Activated naive CD4-positive, alpha-beta T cell treated with anti-CD3 and anti-CD28 coated beads, Interleukin-2, amount 10 ng/mL, durations not matched to agents 7 days and 5 days (primary cell): ENCODE measurements at regions not wholly inside any gene's neighbourhood (a gene's known extent, or its start where the extent isn't known, plus 50 kb on each side); places are given as distances from the start of the nearest gene placed in this dataset.
A peak's percentile ranks its signal among the peaks of the same experiment; 100 is the strongest.

Source experiments
- CTCF ChIA-PET: fragments of 350-600 bp; sonication (Branson Sonifier 250); formaldehyde crosslinking; loops from one replicate; lab custom pipeline; 2021; ENCODE audit warnings: antibody characterized with exemption; lab: Charles Lee
- DNase-seq: peaks from one replicate; pipeline ENCODE4 v3.0.0-alpha.2; 2020
- H3K27ac Mint-ChIP-seq: one replicate; pipeline ENCODE4 v1.8.0; 2021; ENCODE audit warnings: mild to moderate bottlenecking, moderate library complexity, mixed read lengths
- H3K27me3 Mint-ChIP-seq: one replicate; pipeline ENCODE4 v1.8.0; 2021; ENCODE audit warnings: mild to moderate bottlenecking, mixed read lengths
- H3K36me3 Mint-ChIP-seq: one replicate; pipeline ENCODE4 v1.8.0; 2021; ENCODE audit warnings: mixed read lengths
- H3K4me1 Mint-ChIP-seq: one replicate; pipeline ENCODE4 v1.8.0; 2021; ENCODE audit warnings: mixed read lengths
- H3K4me3 Mint-ChIP-seq: one replicate; pipeline ENCODE4 v1.8.0; 2021; ENCODE audit warnings: mild to moderate bottlenecking, moderate library complexity, mixed read lengths
- H3K9me3 Mint-ChIP-seq: one replicate; pipeline ENCODE4 v1.8.0; 2021; ENCODE audit warnings: mixed read lengths

DNA sequence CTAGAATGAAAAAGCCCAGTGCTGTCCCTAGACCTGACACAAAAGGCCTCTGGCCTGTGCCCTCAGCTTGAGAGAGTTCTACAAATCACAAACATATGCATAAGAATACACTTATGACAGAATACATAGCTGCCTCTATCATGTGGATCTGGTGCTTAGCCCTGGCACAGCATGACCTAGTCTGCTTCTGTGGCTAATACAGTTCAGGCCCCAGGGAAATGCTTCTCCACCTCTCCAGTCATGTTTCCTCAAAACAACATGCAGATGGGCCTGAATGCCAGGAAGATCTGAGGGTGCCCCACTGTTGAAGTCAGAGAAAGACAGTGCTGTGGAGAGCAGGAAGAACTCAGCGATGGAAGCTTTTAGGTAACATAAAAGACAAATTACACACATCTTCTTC is 231.9 kb upstream of the SALL1 start:
- no peak overlapping the region for H3K4me3 Mint-ChIP-seq
- no peaks in the 10 kb centered on the region for H3K27me3 Mint-ChIP-seq
- CTCF ChIA-PET: no interaction called here

DNA sequence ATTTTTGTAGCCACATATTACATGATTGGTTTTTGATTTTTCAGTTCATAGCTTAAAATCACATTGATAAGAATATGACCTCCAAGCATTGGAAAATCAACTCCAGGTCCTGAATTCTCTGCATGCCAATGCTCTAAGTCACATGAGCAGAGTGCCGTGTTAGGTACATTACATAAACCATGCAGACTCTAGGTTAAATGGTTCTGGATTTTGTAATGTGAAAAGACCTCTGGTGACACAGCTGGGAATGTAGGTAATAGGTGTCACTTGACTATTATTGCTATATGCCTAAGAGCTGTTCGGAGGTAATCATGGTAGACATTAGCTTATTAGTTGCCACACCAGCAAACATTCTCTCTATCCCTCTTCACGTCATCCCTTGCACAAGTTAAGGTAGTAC is 231.1 kb upstream of the SALL1 start:
- peaks cover 6% of the 10 kb centered on the region for H3K9me3 Mint-ChIP-seq
- no peaks in the 10 kb centered on the region for H3K4me1 Mint-ChIP-seq
- H3K4me3 Mint-ChIP-seq: no peak overlapping the region
- CTCF ChIA-PET: no interaction called here
- H3K36me3 Mint-ChIP-seq: no peaks in the 10 kb centered on the region
- no peak overlapping the region for H3K27ac Mint-ChIP-seq
- DNase-seq: no peak
- H3K27me3 Mint-ChIP-seq: no peaks in the 10 kb centered on the region

More for the DNA sequence above, 231.9 kb upstream of the SALL1 start:
- Mint-ChIP-seq H3K36me3 (no peaks in the 10 kb centered on the region), H3K27ac (no peak overlapping the region), H3K4me1 (no peaks in the 10 kb centered on the region), H3K9me3 (peaks cover 6% of the 10 kb centered on the region)
- no peak for DNase-seq

DNA sequence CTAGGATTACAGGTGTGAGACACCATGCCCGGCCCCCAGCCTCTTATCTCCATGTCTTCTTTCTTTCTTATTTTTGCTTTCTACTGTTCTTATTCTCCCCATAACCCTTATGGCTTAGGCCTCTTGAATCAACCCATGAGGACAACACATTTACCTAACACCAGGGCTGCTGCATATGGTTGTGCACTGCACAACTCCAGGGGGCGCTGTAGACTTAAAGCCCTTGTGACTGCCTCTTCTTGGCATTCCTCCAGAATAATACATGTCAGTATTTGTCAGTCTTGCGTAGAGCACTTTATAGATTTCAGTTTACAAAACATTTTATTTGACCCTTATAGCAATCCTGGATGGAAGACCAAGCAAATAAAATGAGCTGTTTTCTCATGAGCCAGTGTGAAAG is 225.0 kb upstream of the SALL1 start:
- no peaks in the 10 kb centered on the region for H3K36me3 Mint-ChIP-seq
- no peak overlapping the region for H3K4me3 Mint-ChIP-seq
- H3K27ac Mint-ChIP-seq: no peak overlapping the region
- no peaks in the 10 kb centered on the region for H3K27me3 Mint-ChIP-seq
- no peak for DNase-seq
- CTCF ChIA-PET: no interaction called here
- no peaks in the 10 kb centered on the region for H3K4me1 Mint-ChIP-seq
- peaks cover 2% of the 10 kb centered on the region for H3K9me3 Mint-ChIP-seq

DNA sequence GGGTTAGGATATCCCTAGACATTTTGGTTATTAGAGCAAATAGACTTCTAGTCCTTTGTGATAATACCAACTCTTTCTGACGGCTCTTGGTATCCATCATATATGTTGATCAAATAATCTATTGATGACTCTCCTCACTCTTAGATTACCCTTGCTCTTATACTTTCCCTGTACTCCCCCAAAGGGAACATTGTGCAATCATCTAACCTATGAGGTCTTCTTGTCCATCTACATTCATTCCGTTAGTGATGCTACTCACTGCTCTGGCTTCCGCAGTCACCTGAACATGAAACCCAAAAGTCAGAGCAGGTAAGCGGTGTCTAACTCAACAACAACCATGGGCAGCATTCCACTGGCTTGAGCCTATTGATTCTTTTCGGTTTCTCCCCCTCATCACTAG is 223.7 kb upstream of the SALL1 start:
- CTCF ChIA-PET: no interaction called here
- no peaks in the 10 kb centered on the region for H3K27me3 Mint-ChIP-seq
- no peak for DNase-seq
- peaks cover 2% of the 10 kb centered on the region for H3K9me3 Mint-ChIP-seq
- H3K27ac Mint-ChIP-seq: no peak overlapping the region
- H3K4me1 Mint-ChIP-seq: no peaks in the 10 kb centered on the region
- no peaks in the 10 kb centered on the region for H3K36me3 Mint-ChIP-seq
- no peak overlapping the region for H3K4me3 Mint-ChIP-seq

DNA sequence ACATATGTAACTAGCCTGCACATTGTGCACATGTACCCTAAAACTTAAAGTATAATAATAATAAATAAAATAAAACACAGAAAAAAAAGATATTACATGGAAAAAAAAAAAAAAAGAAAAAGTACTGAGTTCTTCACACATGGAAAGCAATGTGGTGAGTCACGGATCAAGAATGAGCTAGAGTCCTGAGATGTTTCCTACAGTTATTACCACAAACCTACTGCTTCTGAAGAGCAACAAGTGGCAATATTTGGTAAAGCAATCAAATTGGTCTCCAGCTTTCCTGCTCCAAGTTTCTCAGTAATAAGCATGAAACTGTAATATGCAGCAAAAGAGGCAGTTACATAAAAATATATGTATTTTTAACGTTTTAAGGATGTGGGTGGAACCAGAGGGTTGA is 223.3 kb upstream of the SALL1 start:
- H3K27ac Mint-ChIP-seq: no peak overlapping the region
- H3K36me3 Mint-ChIP-seq: no peaks in the 10 kb centered on the region
- peaks cover 3% of the 10 kb centered on the region for H3K9me3 Mint-ChIP-seq
- DNase-seq: no peak
- H3K27me3 Mint-ChIP-seq: no peaks in the 10 kb centered on the region
- no peaks in the 10 kb centered on the region for H3K4me1 Mint-ChIP-seq
- H3K4me3 Mint-ChIP-seq: no peak overlapping the region
- CTCF ChIA-PET: no interaction called here

DNA sequence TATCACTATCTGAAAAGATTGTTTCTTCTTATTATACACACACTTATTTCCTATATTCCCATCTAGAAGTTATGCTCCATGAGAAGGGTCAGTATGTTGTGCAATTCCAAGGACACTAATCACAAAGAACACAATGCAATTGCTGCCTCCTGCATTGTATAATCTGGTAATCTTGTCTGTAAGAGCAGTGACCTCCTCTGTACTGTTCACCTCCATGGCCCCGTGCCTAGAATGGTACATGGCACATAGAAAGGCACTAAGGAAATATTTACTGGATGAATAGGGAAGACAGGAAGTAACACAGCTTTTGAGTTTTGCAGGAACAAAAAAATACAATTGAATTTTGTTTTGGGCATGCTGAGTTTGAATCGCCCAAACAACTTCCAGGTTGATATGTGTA is 214.6 kb upstream of the SALL1 start:
- no peaks in the 10 kb centered on the region for H3K4me1 Mint-ChIP-seq
- H3K27ac Mint-ChIP-seq: no peak overlapping the region
- peaks cover 4% of the 10 kb centered on the region for H3K9me3 Mint-ChIP-seq
- no peaks in the 10 kb centered on the region for H3K27me3 Mint-ChIP-seq
- CTCF ChIA-PET: no interaction called here
- H3K36me3 Mint-ChIP-seq: no peaks in the 10 kb centered on the region
- DNase-seq: no peak
- no peak overlapping the region for H3K4me3 Mint-ChIP-seq

DNA sequence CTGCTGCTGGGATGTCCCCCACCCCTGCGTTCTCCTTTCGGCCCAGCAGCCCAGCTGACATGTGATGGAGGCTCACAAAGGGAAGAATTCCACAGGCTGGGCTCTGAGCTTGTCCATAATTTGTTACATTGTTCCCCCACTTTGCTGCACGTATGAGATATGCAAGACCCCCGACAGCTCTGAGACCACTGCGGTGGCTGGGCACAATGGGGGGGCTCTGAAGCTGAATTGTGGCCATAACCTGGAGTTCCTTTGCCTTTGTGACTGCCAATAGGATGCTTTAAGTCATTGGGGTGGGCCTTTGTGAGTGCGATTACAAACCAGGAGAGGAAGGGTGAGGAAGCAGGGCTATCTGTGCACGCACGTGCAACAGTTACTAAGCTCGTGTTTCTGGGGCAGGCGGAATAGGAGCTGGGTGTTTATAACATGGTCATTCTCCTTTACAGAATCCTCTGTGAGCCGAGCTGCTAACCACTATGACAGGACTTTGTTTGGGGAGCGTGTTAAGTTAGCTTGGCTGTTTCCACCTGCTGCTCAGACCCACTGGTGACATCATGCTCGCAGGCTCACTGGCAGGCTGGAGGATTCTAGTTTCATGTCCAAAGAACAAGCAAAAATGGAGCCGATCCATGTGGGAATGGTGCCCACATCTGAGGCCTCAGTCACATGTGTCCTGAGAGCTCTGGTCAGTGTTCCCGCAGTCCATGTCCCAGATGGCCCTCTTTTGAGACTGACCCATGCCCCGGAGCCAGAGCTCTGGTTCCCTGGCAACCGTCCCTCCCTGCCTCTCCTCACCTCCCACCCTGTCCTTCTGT is 208.3 kb upstream of the SALL1 start:
- H3K4me3 Mint-ChIP-seq: no peak overlapping the region
- CTCF ChIA-PET: no interaction called here
- H3K9me3 Mint-ChIP-seq: no peaks in the 10 kb centered on the region
- peak overlapping the region; percentile 5 for H3K27ac Mint-ChIP-seq
- no peak for DNase-seq
- no peaks in the 10 kb centered on the region for H3K27me3 Mint-ChIP-seq
- H3K36me3 Mint-ChIP-seq: no peaks in the 10 kb centered on the region
- no peaks in the 10 kb centered on the region for H3K4me1 Mint-ChIP-seq

DNA sequence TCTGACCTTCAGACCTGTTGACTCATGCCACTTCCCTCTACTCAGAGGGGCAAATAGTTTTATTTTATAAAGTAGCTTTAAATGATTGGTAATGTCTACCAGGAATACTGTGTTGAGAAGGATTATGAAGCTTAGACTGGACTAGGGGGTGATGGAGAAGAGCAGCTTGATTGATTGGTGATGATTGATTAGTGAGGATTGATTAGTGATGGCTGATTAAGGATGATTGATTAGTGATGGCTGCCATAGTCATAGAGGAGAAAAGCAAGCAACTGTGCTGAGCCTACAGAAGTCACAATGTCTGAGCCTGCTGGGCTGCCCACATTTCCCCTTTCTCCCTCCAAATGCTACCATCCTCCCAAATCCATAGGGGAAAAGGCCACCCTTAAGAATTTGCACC is 206.8 kb upstream of the SALL1 start:
- no peaks in the 10 kb centered on the region for H3K27me3 Mint-ChIP-seq
- H3K9me3 Mint-ChIP-seq: no peaks in the 10 kb centered on the region
- CTCF ChIA-PET: no interaction called here
- DNase-seq: no peak
- H3K4me1 Mint-ChIP-seq: no peaks in the 10 kb centered on the region
- H3K36me3 Mint-ChIP-seq: no peaks in the 10 kb centered on the region
- no peak overlapping the region for H3K27ac Mint-ChIP-seq
- no peak overlapping the region for H3K4me3 Mint-ChIP-seq

DNA sequence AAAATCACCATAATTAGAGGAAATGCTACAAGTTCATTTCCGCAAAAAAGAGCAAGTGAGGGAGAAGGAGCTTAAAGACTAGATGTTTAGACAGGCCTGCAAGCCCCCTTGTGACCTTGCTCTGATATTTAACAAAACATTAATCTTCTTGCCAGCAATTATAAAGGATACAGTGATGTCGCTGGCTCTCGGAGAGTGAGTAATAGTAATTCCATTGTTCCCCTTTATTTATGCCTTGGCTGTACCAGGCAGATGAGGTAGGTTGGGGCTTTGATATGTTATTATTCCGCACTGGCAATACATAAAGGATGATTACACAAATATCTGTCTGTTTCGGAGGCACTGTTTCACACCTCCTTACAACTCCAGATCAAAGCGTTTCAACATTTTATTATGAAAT is 204.8 kb upstream of the SALL1 start:
- Mint-ChIP-seq H3K36me3 (no peaks in the 10 kb centered on the region), H3K9me3 (no peaks in the 10 kb centered on the region), H3K4me3 (no peak overlapping the region), H3K4me1 (no peaks in the 10 kb centered on the region), H3K27me3 (no peaks in the 10 kb centered on the region), H3K27ac (no peak overlapping the region)
- CTCF ChIA-PET: no interaction called here
- no peak for DNase-seq

DNA sequence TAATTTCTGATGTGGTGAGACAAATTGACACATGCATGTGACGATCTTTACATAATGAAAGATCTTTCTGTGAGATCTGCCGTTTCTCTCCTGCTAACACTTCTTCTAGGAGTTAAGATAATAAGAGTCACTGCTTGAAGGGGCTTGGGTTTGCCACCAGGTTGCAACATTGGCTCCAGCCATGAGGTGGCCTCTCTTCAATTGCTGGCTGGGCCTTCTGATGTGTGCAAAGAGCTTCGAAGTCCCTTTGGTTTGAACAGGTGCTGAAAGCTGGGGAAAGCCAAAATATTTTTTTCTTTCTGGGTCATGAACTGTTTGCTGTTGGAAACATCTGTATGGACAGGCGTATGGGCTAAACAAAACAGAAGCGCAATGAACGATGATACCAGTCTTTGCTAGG is 204.1 kb upstream of the SALL1 start:
- Mint-ChIP-seq H3K27me3 (no peaks in the 10 kb centered on the region), H3K4me1 (no peaks in the 10 kb centered on the region), H3K36me3 (no peaks in the 10 kb centered on the region), H3K27ac (no peak overlapping the region), H3K4me3 (no peak overlapping the region), H3K9me3 (no peaks in the 10 kb centered on the region)
- DNase-seq: no peak
- CTCF ChIA-PET: no interaction called here

DNA sequence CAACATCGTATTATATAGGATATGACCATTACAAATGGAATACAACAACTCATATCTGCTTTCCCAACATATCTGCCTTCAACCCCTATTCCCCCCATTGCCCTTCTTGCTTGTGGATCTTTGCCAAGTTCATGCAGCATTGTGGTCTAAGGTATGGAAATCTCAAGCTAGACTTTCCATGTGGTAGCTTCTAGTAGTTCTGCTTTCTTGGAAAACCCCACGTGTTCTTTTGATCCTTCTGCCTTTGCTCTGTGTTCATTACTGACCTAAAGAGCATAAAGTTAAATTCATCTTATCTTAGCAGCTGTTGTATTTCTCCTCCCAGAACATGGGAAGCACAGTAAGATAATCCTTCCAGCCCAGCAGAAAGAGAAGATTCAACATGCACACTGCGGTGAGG is 202.0 kb upstream of the SALL1 start:
- Mint-ChIP-seq H3K9me3 (no peaks in the 10 kb centered on the region), H3K4me1 (no peaks in the 10 kb centered on the region), H3K27ac (no peak overlapping the region), H3K36me3 (no peaks in the 10 kb centered on the region), H3K27me3 (no peaks in the 10 kb centered on the region), H3K4me3 (no peak overlapping the region)
- DNase-seq: no peak
- CTCF ChIA-PET: no interaction called here

DNA sequence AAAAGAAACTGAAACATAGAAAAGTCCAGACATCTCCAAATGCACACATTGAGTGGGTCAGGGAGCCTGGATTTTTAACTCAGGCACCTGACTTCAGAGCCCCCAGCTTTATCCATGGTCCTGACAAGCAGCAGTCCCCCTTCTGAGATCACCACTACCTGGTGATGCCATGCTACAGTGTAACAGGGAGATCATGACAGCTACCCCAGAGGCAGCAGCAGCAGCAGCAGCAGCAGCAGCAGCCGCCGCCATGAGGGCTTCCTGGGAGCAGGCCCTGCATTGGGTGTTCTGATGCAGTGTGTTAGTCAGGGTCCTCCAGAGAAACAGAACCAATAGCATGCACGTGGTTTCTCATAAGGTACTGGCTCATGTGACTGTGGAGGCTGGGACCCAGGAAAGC is 198.6 kb upstream of the SALL1 start:
- Mint-ChIP-seq H3K4me1 (no peaks in the 10 kb centered on the region), H3K27me3 (no peaks in the 10 kb centered on the region), H3K4me3 (no peak overlapping the region), H3K27ac (no peak overlapping the region), H3K9me3 (no peaks in the 10 kb centered on the region), H3K36me3 (no peaks in the 10 kb centered on the region)
- CTCF ChIA-PET: no interaction called here
- no peak for DNase-seq

DNA sequence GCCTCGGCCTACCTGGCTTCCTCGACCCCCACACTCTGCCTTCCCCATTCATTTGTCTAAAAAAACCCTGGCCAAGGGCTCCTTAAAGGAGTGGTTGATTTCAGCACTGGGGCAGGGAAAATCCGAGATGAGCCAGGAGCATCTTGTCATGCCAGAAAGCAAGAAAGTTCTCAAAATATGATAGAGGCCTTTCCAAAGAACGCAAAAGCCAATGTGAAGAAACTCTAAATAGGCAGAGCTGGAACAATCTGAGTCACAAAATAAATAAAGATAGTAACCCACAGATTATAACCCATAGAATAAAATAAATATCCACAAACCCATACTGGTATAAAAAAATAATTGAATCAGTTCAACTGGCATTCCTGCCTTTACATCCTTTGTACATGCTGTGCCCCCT is 192.3 kb upstream of the SALL1 start:
- Mint-ChIP-seq H3K27me3 (no peaks in the 10 kb centered on the region), H3K4me3 (no peak overlapping the region), H3K27ac (no peak overlapping the region), H3K4me1 (no peaks in the 10 kb centered on the region), H3K9me3 (peaks cover 7% of the 10 kb centered on the region), H3K36me3 (no peaks in the 10 kb centered on the region)
- CTCF ChIA-PET: no interaction called here
- DNase-seq: no peak

DNA sequence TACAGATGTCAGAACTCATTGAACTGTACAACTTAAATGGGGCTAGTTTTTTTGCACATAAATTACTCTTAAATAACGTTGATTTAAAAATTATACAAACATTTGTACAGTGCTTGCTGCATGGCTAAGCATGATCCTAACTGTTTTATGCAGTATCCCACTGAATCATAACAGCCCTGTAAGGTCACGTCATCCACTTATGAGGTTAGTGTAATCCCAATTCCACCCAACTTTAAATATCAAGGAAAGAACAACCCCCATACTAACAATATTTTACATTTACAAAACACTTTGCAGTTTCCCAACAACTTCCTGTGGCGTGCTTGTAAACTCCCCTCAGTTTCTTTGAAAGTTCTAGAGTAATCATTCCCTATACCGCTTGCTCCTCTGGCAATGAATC is 190.1 kb upstream of the SALL1 start:
- no peaks in the 10 kb centered on the region for H3K4me1 Mint-ChIP-seq
- no peak for DNase-seq
- CTCF ChIA-PET: no interaction called here
- no peak overlapping the region for H3K27ac Mint-ChIP-seq
- peaks cover 9% of the 10 kb centered on the region for H3K9me3 Mint-ChIP-seq
- no peaks in the 10 kb centered on the region for H3K27me3 Mint-ChIP-seq
- H3K36me3 Mint-ChIP-seq: no peaks in the 10 kb centered on the region
- no peak overlapping the region for H3K4me3 Mint-ChIP-seq

DNA sequence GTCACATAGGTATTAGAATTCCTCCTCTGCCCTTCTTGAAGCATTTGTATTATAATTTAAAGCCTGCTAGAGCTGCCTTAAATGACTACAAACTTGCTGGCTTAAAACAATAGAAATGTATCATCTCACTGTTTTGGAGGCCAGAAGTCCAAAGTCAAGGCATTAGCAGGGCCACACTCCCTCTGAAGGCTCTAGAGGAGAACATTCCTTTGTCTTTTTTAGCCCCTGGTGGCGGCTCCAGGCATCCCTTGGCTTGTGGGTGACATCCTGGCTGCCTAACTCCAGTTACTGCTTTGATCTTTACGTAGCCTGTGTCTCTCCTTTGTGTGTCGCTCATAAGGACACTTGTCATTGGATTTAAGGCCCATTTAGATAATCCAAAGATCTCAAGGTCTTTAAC is 186.6 kb upstream of the SALL1 start:
- Mint-ChIP-seq H3K27me3 (no peaks in the 10 kb centered on the region), H3K9me3 (peaks cover 9% of the 10 kb centered on the region), H3K27ac (no peak overlapping the region), H3K36me3 (no peaks in the 10 kb centered on the region), H3K4me3 (no peak overlapping the region), H3K4me1 (no peaks in the 10 kb centered on the region)
- no peak for DNase-seq
- CTCF ChIA-PET: no interaction called here
